ENCODE measurements at regions not wholly inside any gene's neighbourhood (a gene's known extent, or its start where the extent isn't known, plus 50 kb on each side); places are given as distances from the start of the nearest gene placed in this dataset.

DNA sequence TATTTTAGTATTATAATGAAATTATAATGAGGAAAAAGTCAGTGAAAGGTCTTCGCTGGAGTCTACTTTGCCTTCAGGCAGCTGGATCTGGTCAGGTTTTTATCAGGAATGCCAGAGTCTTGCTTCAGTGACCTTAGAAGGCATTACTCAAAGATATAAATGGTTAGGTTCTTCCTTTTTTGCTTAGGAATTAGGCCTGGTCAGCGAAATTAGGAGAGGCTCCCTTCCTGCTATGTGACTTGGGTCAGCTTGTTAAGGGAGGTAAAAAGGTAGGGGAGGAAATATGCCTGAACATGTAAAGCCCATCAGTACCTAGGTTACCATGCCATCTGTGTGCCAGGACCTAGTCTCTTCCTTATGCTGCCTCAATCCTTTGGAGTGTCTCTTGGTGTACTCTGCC is 115.1 kb downstream of the OTOR start:
- TF ChIP-seq, protein P1, sequence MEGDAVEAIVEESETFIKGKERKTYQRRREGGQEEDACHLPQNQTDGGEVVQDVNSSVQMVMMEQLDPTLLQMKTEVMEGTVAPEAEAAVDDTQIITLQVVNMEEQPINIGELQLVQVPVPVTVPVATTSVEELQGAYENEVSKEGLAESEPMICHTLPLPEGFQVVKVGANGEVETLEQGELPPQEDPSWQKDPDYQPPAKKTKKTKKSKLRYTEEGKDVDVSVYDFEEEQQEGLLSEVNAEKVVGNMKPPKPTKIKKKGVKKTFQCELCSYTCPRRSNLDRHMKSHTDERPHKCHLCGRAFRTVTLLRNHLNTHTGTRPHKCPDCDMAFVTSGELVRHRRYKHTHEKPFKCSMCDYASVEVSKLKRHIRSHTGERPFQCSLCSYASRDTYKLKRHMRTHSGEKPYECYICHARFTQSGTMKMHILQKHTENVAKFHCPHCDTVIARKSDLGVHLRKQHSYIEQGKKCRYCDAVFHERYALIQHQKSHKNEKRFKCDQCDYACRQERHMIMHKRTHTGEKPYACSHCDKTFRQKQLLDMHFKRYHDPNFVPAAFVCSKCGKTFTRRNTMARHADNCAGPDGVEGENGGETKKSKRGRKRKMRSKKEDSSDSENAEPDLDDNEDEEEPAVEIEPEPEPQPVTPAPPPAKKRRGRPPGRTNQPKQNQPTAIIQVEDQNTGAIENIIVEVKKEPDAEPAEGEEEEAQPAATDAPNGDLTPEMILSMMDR (IDR thresholded peaks at IDR 0.05; ENCODE audit: insufficient read depth, low read length, poor library complexity, severe bottlenecking): no peak
- TF ChIP-seq EZH2phosphoT487 (conservative IDR thresholded peaks at IDR 0.05; ENCODE audit: low read length): no peak

Data from SU-DHL-6 (cell line).